Liver (tissue), 8 donors: ENCODE measurements at regions not wholly inside any gene's neighbourhood (a gene's known extent, or its start where the extent isn't known, plus 50 kb on each side); places are given as distances from the start of the nearest gene placed in this dataset.

Experiments used
- DNase-seq: peaks from one replicate; pipeline ENCODE4 v3.0.0-alpha.2; 2017; ENCODE audit warnings: low spot score
- H3K27ac ChIP-seq, 2 donors: one replicate each; pipeline ENCODE4 v1.7.0; 2013; ENCODE audit warnings: inconsistent platforms in 2 of 2, low read length in 2 of 2, control low read depth in 1 of 2, low read depth in 1 of 2, mild to moderate bottlenecking in 1 of 2
- H3K27me3 ChIP-seq, 4 donors: one replicate each; pipeline versions ENCODE4 v1.6.1 to v1.7.0; 2013; ENCODE audit warnings: low read length in 3 of 4, inconsistent platforms in 1 of 4, mild to moderate bottlenecking in 1 of 4, moderate library complexity in 1 of 4; ENCODE audit not compliant: control insufficient read depth in 4 of 4, insufficient read depth in 4 of 4
- H3K36me3 ChIP-seq, 4 donors: one replicate each; pipeline versions ENCODE4 v1.6.1 to v1.7.0; 2013; ENCODE audit warnings: low read length in 3 of 4, mild to moderate bottlenecking in 3 of 4, low read depth in 1 of 4, moderate library complexity in 1 of 4; ENCODE audit not compliant: control insufficient read depth in 4 of 4, insufficient read depth in 3 of 4
- H3K4me1 ChIP-seq, 4 donors: one replicate each; pipeline versions ENCODE4 v1.6.1 to v1.7.0; 2013; ENCODE audit warnings: low read length in 3 of 4, mild to moderate bottlenecking in 3 of 4, moderate library complexity in 1 of 4; ENCODE audit not compliant: control insufficient read depth in 4 of 4, insufficient read depth in 4 of 4
- H3K4me3 ChIP-seq, 3 donors: one replicate each; pipeline versions ENCODE4 v1.6.1 to v1.7.0; 2013; ENCODE audit warnings: low read length in 3 of 3, control low read depth in 1 of 3, low read depth in 1 of 3, mild to moderate bottlenecking in 1 of 3
- H3K9ac ChIP-seq, 2 donors: one replicate each; pipeline ENCODE4 v1.7.0; 2013; ENCODE audit warnings: low read length in 2 of 2, mild to moderate bottlenecking in 2 of 2, moderate library complexity in 2 of 2, control low read depth in 1 of 2, low read depth in 1 of 2
- H3K9me3 ChIP-seq, 4 donors: one replicate each; pipeline versions ENCODE4 v1.6.1 to v1.7.0; 2013; ENCODE audit warnings: low read length in 3 of 4; ENCODE audit not compliant: control insufficient read depth in 4 of 4
- EGR1 ChIP-seq, 2 donors: IDR thresholded peaks; 2 replicates each; pipeline ENCODE4 v1.6.1; 2016 to 2018; ENCODE audit warnings: antibody characterized with exemption in 2 of 2, low read depth in 2 of 2
- FOXA1 ChIP-seq: IDR thresholded peaks from 2 replicates; pipeline ENCODE4 v1.6.1; 2016; ENCODE audit warnings: antibody characterized with exemption
- FOXA2 ChIP-seq: IDR thresholded peaks from 2 replicates; pipeline ENCODE4 v1.6.1; 2016; ENCODE audit warnings: antibody characterized with exemption
- GABPA ChIP-seq, 2 donors: IDR thresholded peaks in 1 of 2; conservative IDR thresholded peaks in 1 of 2; 2 replicates each; pipeline ENCODE4 v1.6.1; 2016; ENCODE audit warnings: antibody characterized with exemption in 2 of 2, mild to moderate bottlenecking in 1 of 2, moderate library complexity in 1 of 2
- HNF4A ChIP-seq, 2 donors: conservative IDR thresholded peaks; 2 replicates each; pipeline ENCODE4 v1.6.1; 2016; ENCODE audit warnings: antibody characterized with exemption in 2 of 2, mild to moderate bottlenecking in 2 of 2
- HNF4G ChIP-seq: IDR thresholded peaks from 2 replicates; pipeline ENCODE4 v1.6.1; 2016; ENCODE audit warnings: antibody characterized with exemption
- JUND ChIP-seq, 2 donors: IDR thresholded peaks; 2 replicates each; pipeline ENCODE4 v1.6.1; 2016; ENCODE audit warnings: antibody characterized with exemption in 2 of 2
- NR2F2 ChIP-seq: IDR thresholded peaks from 2 replicates; pipeline ENCODE4 v1.6.1; 2016; ENCODE audit warnings: antibody characterized with exemption
- RAD21 ChIP-seq, 2 donors: IDR thresholded peaks; 2 replicates each; pipeline ENCODE4 v1.6.1; 2016; ENCODE audit warnings: antibody characterized with exemption in 2 of 2, mild to moderate bottlenecking in 2 of 2
- RXRA ChIP-seq, 2 donors: IDR thresholded peaks; 2 replicates each; pipeline ENCODE4 v1.6.1; 2017 to 2018; ENCODE audit warnings: antibody characterized with exemption in 2 of 2, mild to moderate bottlenecking in 1 of 2
- YY1 ChIP-seq: IDR thresholded peaks from 2 replicates; pipeline ENCODE4 v1.6.1; 2016; ENCODE audit warnings: antibody characterized with exemption, mild to moderate bottlenecking
- ZBTB33 ChIP-seq: IDR thresholded peaks from 2 replicates; pipeline ENCODE4 v1.6.1; 2016; ENCODE audit warnings: antibody characterized with exemption
- WGBS: extraction: QIAGEN DNeasy Blood & Tissue Kit; methylation state at CpG from one replicate; pipeline ENCODE4 v1.1.7; 2013; 5-methylcytosine and 5-hydroxymethylcytosine counted together
- TF ChIP-seq, protein P1 (sequence below): fragments of 150-350 bp; IDR thresholded peaks from 2 replicates; pipeline ENCODE4 v1.5.1; 2017; ENCODE audit warnings: improper control_type of control experiment, low read depth, low read length; ENCODE audit not compliant: missing input control
- TF ChIP-seq, protein P2 (sequence below): IDR thresholded peaks from 2 replicates; pipeline ENCODE4 v1.6.1; 2016; ENCODE audit warnings: antibody characterized with exemption
- donor health status: healthy.
- donor health status: healthy.
- donor health status: healthy.
- donor health status: healthy.
- donor health status: healthy.

DNA sequence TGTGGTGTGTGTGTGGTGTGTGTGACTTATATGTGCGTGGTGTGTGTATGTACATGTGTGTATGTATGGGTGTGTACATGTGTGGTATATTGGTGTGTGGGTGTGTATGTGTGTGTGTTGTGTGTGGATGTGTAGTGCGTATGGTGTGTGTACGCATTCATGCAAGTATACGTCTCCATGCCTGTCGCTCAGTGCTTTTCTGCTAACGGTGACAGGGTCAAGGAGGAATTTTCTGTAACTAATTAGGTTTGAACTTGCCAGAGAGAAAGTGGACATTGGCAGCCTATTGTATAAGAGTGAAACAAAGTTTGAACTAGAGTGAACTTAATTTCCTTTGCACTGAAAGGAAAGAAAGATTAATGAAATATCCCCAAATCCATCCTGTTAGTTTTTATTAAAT, 120.9 kb upstream of the GSC start (continued):
- TF ChIP-seq ZBTB33 (no peak), YY1 (no peak), EGR1 (IDR thresholded peaks at IDR 0.05; ENCODE audit: low read depth in 2 of 2) (no peak), HNF4G (no peak)
- TF ChIP-seq, protein P1, sequence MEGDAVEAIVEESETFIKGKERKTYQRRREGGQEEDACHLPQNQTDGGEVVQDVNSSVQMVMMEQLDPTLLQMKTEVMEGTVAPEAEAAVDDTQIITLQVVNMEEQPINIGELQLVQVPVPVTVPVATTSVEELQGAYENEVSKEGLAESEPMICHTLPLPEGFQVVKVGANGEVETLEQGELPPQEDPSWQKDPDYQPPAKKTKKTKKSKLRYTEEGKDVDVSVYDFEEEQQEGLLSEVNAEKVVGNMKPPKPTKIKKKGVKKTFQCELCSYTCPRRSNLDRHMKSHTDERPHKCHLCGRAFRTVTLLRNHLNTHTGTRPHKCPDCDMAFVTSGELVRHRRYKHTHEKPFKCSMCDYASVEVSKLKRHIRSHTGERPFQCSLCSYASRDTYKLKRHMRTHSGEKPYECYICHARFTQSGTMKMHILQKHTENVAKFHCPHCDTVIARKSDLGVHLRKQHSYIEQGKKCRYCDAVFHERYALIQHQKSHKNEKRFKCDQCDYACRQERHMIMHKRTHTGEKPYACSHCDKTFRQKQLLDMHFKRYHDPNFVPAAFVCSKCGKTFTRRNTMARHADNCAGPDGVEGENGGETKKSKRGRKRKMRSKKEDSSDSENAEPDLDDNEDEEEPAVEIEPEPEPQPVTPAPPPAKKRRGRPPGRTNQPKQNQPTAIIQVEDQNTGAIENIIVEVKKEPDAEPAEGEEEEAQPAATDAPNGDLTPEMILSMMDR = no peak

- TF ChIP-seq FOXA1 (no peak), HNF4A (conservative IDR thresholded peaks at IDR 0.05) (no peak), FOXA2 (no peak), NR2F2 (no peak), HNF4G (no peak), EGR1 (IDR thresholded peaks at IDR 0.05; ENCODE audit: low read depth in 2 of 2) (no peak), JUND (IDR thresholded peaks at IDR 0.05) (no peak), RAD21 (IDR thresholded peaks at IDR 0.05) (no peak), GABPA (IDR thresholded peaks at IDR 0.05 in 1 of 2, conservative IDR thresholded peaks at IDR 0.05 in 1 of 2) (no peak), YY1 (no peak)
- TF ChIP-seq, protein P1 = no peak
- TF ChIP-seq, protein P2, sequence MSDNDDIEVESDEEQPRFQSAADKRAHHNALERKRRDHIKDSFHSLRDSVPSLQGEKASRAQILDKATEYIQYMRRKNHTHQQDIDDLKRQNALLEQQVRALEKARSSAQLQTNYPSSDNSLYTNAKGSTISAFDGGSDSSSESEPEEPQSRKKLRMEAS = no peak
- H3K27me3 ChIP-seq = no peaks in the 10 kb centered on the region
- H3K27ac ChIP-seq = no peak overlapping the region
- no peaks in the 10 kb centered on the region for H3K4me1 ChIP-seq
- H3K4me3 ChIP-seq = no peak overlapping the region
- no peaks in the 10 kb centered on the region for H3K36me3 ChIP-seq
- peaks cover 0 to 1% (median 0%) of the 10 kb centered on the region in 4 donors for H3K9me3 ChIP-seq
- no peak overlapping the region for H3K9ac ChIP-seq
- WGBS = 82% methylated on average over 6 of the region's 6 CpGs
- DNase-seq = no peak
Observed at GRCh38 chr14:94889520-94890312, 119.8 kb upstream of the GSC start.

- Histone ChIP-seq H3K9me3 (no peaks in the 10 kb centered on the region), H3K4me1 (no peaks in the 10 kb centered on the region), H3K27me3 (no peaks in the 10 kb centered on the region), H3K36me3 (no peaks in the 10 kb centered on the region), H3K9ac (no peak overlapping the region), H3K27ac (no peak overlapping the region), H3K4me3 (no peak overlapping the region)
- 50% methylated on average over 12 of the region's 12 CpGs for WGBS
- DNase-seq = no peak
- no peak for TF ChIP-seq HNF4G
- no peak for TF ChIP-seq GABPA (IDR thresholded peaks at IDR 0.05 in 1 of 2, conservative IDR thresholded peaks at IDR 0.05 in 1 of 2)
- no peak for TF ChIP-seq RXRA (IDR thresholded peaks at IDR 0.05)
- no peak for TF ChIP-seq FOXA2
- TF ChIP-seq FOXA1 = no peak
- TF ChIP-seq, protein P1 = no peak
- no peak for TF ChIP-seq YY1
- no peak for TF ChIP-seq ZBTB33
- TF ChIP-seq HNF4A (conservative IDR thresholded peaks at IDR 0.05) = no peak
Observed at GRCh38 chr14:94888121-94888520, 118.2 kb upstream of the GSC start.
